ENCODE measurements at regions not wholly inside any gene's neighbourhood (a gene's known extent, or its start where the extent isn't known, plus 50 kb on each side); places are given as distances from the start of the nearest gene placed in this dataset.

DNA sequence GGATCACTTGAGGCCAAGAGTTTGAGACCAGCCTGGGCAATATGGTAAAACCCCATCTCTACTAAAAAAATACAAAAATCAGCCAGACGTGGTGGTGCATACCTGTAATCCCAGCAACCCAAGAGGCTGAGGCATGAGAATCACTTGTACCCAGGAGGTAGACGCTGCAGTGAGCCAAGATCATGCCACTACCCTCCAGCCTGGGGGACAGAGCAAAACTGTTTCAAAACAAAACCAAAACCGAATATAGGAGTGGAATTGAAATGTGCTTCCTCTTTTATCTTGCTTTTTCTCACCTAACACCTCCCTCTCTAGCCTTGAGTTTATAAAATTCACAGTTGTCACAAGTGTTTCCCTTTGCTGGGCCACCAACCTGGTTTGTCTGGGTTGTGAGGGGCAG, 181.9 kb downstream of the PAH start:
- no peak for TF ChIP-seq EZH2 (IDR thresholded peaks at IDR 0.05; ENCODE audit: borderline replicate concordance, low read depth, low read length, severe bottlenecking)
- TF ChIP-seq, protein P1, sequence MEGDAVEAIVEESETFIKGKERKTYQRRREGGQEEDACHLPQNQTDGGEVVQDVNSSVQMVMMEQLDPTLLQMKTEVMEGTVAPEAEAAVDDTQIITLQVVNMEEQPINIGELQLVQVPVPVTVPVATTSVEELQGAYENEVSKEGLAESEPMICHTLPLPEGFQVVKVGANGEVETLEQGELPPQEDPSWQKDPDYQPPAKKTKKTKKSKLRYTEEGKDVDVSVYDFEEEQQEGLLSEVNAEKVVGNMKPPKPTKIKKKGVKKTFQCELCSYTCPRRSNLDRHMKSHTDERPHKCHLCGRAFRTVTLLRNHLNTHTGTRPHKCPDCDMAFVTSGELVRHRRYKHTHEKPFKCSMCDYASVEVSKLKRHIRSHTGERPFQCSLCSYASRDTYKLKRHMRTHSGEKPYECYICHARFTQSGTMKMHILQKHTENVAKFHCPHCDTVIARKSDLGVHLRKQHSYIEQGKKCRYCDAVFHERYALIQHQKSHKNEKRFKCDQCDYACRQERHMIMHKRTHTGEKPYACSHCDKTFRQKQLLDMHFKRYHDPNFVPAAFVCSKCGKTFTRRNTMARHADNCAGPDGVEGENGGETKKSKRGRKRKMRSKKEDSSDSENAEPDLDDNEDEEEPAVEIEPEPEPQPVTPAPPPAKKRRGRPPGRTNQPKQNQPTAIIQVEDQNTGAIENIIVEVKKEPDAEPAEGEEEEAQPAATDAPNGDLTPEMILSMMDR (IDR thresholded peaks at IDR 0.05; ENCODE audit: extremely low read depth in 1 of 2, insufficient read depth in 1 of 2, low read depth in 1 of 2, low read length in 2 of 2): no peak
- TF ChIP-seq POLR2A (IDR thresholded peaks at IDR 0.05; ENCODE audit: low read depth, low read length): no peak
- TF ChIP-seq, protein P2, sequence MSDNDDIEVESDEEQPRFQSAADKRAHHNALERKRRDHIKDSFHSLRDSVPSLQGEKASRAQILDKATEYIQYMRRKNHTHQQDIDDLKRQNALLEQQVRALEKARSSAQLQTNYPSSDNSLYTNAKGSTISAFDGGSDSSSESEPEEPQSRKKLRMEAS (IDR thresholded peaks at IDR 0.05; ENCODE audit: insufficient read depth, insufficient read length): no peak
- no peak for TF ChIP-seq FOS (IDR thresholded peaks at IDR 0.05; ENCODE audit: borderline replicate concordance, insufficient read depth, low read length)
- TF ChIP-seq POLR2AphosphoS5 (IDR thresholded peaks at IDR 0.05; ENCODE audit: insufficient read depth, low read depth, low read length): no peak
- TF ChIP-seq GATA2 (IDR thresholded peaks at IDR 0.05; ENCODE audit: insufficient read depth, insufficient read length, low read depth, low read length): no peak

Measured in endothelial cell of umbilical vein (primary cell).